ENCODE measurements at regions not wholly inside any gene's neighbourhood (a gene's known extent, or its start where the extent isn't known, plus 50 kb on each side); places are given as distances from the start of the nearest gene placed in this dataset.
"Not testable (repeated sequence)": the region's sequence is repeated elsewhere in the genome, so short reads cannot be mapped to it uniquely, and the experiment has no call there.

DNA sequence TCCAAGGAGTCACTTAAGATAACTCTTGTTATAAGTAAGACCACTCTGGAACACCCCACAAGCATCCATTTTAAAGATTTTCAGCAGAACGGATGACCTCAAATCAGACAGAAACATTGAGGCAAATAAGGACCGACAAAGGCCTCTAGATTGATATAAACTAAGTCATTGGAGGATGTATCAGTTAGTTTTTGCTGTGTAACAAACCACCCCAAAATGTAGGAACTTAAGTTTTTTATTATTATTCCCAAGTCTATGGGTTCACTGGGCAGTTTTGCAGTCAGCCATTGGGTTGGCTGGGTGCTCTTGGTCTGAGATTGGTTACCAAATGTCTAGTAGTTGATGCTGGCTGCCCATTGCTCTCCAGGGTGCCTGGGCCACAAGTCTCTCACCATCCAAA lies 311.8 kb downstream of the SIPA1L2 start:
- DNase-seq (ENCODE audit: low spot score) = no peak
- no peak overlapping the region for H3K27ac ChIP-seq
- CTCF ChIA-PET = no interaction called here
- POLR2A ChIA-PET (ENCODE audit: low non-redundant PET) = no interaction called here
- TF ChIP-seq, protein P1, sequence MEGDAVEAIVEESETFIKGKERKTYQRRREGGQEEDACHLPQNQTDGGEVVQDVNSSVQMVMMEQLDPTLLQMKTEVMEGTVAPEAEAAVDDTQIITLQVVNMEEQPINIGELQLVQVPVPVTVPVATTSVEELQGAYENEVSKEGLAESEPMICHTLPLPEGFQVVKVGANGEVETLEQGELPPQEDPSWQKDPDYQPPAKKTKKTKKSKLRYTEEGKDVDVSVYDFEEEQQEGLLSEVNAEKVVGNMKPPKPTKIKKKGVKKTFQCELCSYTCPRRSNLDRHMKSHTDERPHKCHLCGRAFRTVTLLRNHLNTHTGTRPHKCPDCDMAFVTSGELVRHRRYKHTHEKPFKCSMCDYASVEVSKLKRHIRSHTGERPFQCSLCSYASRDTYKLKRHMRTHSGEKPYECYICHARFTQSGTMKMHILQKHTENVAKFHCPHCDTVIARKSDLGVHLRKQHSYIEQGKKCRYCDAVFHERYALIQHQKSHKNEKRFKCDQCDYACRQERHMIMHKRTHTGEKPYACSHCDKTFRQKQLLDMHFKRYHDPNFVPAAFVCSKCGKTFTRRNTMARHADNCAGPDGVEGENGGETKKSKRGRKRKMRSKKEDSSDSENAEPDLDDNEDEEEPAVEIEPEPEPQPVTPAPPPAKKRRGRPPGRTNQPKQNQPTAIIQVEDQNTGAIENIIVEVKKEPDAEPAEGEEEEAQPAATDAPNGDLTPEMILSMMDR (conservative IDR thresholded peaks at IDR 0.05; ENCODE audit: low read depth) = no peak

- no peak overlapping the region for H3K27ac ChIP-seq
- TF ChIP-seq, protein P1 (conservative IDR thresholded peaks at IDR 0.05; ENCODE audit: low read depth) = no peak
- DNase-seq (ENCODE audit: low spot score) = no peak
- ChIA-PET POLR2A (ENCODE audit: low non-redundant PET) (no interaction called here), CTCF (interaction anchor here (0.7 kb wide), 1 partner anchor 102 kb away, joined by 3 read pairs; no protein-coding TSS in a partner anchor)
These were observed 312.6 kb downstream of the SIPA1L2 start for GRCh38 chr1:232317350-232317749.

DNA sequence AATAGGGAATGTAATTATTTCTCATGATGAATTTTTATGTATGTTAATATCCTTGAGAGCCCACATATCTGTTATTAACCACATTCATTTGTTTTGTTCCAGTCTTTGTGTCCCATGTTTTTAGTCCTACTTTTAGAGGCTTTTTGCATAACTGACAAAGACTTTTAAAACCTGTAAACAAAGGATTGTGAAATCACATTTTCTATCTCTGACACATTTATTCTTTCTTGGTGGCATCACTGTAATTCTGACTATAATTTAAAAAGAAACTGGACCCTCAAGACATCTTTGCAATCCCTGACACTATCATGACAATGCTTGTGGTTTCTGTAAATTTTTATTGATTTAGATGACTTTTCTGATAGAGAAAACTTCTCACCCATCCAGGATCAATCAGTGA lies 313.1 kb downstream of the SIPA1L2 start:
- POLR2A ChIA-PET (ENCODE audit: low non-redundant PET) = no interaction called here
- CTCF ChIA-PET = interaction anchor here (0.7 kb wide), 1 partner anchor 102 kb away, joined by 3 read pairs; no protein-coding TSS in a partner anchor
- no peak overlapping the region for H3K27ac ChIP-seq
- no peak for DNase-seq (ENCODE audit: low spot score)
- TF ChIP-seq, protein P1 (conservative IDR thresholded peaks at IDR 0.05; ENCODE audit: low read depth) = no peak

DNA sequence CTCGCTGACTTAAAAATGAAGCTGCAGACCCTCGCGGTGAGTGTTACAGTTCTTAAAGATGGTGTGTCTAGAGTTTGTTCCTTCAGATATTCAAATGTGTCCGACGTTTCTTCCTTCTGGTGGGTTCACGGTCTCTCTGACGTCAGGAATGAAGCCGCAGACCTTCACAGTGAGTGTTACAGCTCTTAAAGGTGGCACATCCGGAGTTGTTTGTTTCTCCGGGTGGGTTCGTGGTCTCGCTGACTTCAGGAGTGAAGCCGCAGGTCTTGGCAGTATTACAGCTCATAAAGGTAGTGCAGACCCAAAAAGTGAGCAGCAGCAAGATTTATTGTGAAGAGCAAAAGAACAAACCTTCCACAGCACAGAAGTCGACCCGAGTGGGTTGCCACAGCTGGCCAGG lies 316.1 kb downstream of the SIPA1L2 start:
- CTCF ChIA-PET = interaction anchor here (0.6 to 0.8 kb wide), 2 partner anchors 134 to 300 kb away, joined by 3 to 6 read pairs; no protein-coding TSS in a partner anchor
- POLR2A ChIA-PET (ENCODE audit: low non-redundant PET) = not testable (repeated sequence)

DNA sequence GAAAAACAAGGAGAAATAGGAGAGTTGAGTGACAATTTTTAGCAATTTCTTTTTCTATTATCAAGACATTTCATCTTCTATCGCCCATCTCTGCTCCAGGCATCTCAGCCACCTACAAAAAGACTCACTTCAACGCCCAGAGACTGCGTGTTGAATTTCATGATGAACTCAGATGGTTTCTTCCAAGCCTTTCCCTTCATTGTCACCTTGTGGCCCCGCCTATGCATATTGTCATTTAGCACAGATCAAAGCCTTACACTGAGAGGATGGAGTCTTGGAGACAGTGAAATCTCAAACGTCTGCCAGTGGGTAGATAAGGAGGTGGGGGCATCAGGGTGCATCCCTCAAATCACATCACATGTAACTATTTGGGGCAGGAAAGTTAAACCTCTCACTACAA lies 319.4 kb downstream of the SIPA1L2 start:
- no peak for DNase-seq (ENCODE audit: low spot score)
- ChIA-PET POLR2A (ENCODE audit: low non-redundant PET) (no interaction called here), CTCF (no interaction called here)
- no peak overlapping the region for H3K27ac ChIP-seq
- TF ChIP-seq, protein P1 (conservative IDR thresholded peaks at IDR 0.05; ENCODE audit: low read depth) = no peak

More for the DNA sequence above, 316.1 kb downstream of the SIPA1L2 start:
- H3K27ac ChIP-seq; DNase-seq (ENCODE audit: low spot score): not testable (repeated sequence)

DNA sequence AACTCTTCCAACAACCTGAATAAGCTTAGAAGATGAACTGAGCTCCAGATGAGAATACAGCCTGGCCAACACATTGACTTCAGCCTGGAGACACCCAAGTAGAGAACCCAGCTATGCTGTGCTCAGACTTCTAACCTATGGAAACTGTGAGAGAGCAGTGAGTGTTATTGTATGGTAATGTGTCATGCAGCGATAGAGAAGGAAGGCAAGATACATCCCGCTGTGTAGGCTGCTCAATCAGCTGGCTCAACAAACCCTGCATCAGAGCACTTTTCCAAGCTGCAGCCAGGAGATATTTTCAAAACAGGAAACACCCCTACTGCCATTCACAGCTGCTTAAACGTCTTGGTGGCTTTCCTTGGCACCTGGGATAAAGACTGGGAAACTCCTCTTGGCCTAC lies 321.3 kb downstream of the SIPA1L2 start:
- H3K27ac ChIP-seq = no peak overlapping the region
- no peak for DNase-seq (ENCODE audit: low spot score)
- TF ChIP-seq, protein P1 (conservative IDR thresholded peaks at IDR 0.05; ENCODE audit: low read depth) = no peak
- ChIA-PET POLR2A (ENCODE audit: low non-redundant PET) (interaction anchor here (0.6 kb wide), 1 partner anchor 16 kb away, joined by 3 read pairs; no protein-coding TSS in a partner anchor), CTCF (no interaction called here)

GRCh38 chr1:232307296-232308017 lies 322.5 kb downstream of the SIPA1L2 start:
- POLR2A ChIA-PET (ENCODE audit: low non-redundant PET) = no interaction called here
- DNase-seq (ENCODE audit: low spot score) = no peak
- no peak overlapping the region for H3K27ac ChIP-seq
- TF ChIP-seq, protein P1 (conservative IDR thresholded peaks at IDR 0.05; ENCODE audit: low read depth) = no peak
- CTCF ChIA-PET = no interaction called here
